Body of pancreas (tissue), 4 donors: ENCODE measurements at regions not wholly inside any gene's neighbourhood (a gene's known extent, or its start where the extent isn't known, plus 50 kb on each side); places are given as distances from the start of the nearest gene placed in this dataset.

Experiments used
- ATAC-seq: fragments of 150-250 bp; one replicate; pipeline ENCODE4 v1.9.1; 2016
- DNase-seq, 4 donors: peaks; one replicate each; pipeline ENCODE4 v3.0.0-alpha.2; 2019
- H3K27ac ChIP-seq, 4 donors: fragments of 200-600 bp; sonication (generic); 1 replicate in 3 of 4; 2 replicates in 1 of 4; pipeline versions ENCODE4 v1.5.1 to v1.6.1; 2016 to 2019; ENCODE audit warnings: mild to moderate bottlenecking in 1 of 4, mixed read lengths in 1 of 4, moderate library complexity in 1 of 4
- H3K27me3 ChIP-seq, 2 donors: fragments of 200-600 bp; sonication (generic); one replicate each; pipeline ENCODE4 v1.6.0; 2016; ENCODE audit warnings: mild to moderate bottlenecking in 1 of 2
- H3K36me3 ChIP-seq, 2 donors: fragments of 200-600 bp; sonication (generic); replicated peaks in 1 of 2; 2 replicates each; pipeline ENCODE4 v1.5.1; 2016; ENCODE audit warnings: low read depth in 2 of 2; ENCODE audit not compliant: insufficient read depth in 1 of 2
- H3K4me1 ChIP-seq: fragments of 200-600 bp; sonication (generic); one replicate; pipeline ENCODE4 v1.6.0; 2016
- H3K4me3 ChIP-seq, 2 donors: fragments of 200-600 bp; sonication (generic); 1 replicate in 1 of 2; 2 replicates in 1 of 2; pipeline ENCODE4 v1.5.1; 2016 to 2019
- H3K9me3 ChIP-seq, 3 donors: fragments of 200-600 bp; sonication (generic); 1 replicate in 2 of 3; 2 replicates in 1 of 3; pipeline ENCODE4 v1.5.1; 2016
- CTCF ChIP-seq, 7 experiments: fragments of 450-650 bp in 4 of 7; fragments of 200-600 bp in 3 of 7; sonication (generic) in 3 of 7; IDR thresholded peaks; one replicate each; pipeline ENCODE4 v1.5.1; 2016 to 2019; ENCODE audit warnings: antibody characterized with exemption in 7 of 7
- POLR2A ChIP-seq, 3 donors: fragments of 450-650 bp; IDR thresholded peaks; one replicate each; pipeline ENCODE4 v1.6.1; 2016; ENCODE audit warnings: antibody characterized with exemption in 3 of 3, mild to moderate bottlenecking in 2 of 3
- WGBS, 2 donors: methylation state at CpG; one replicate each; pipeline ENCODE4 v1.1.5; 2017; 5-methylcytosine and 5-hydroxymethylcytosine counted together
- intact Hi-C: fragments of 100-400 bp; cut with DNase I; formaldehyde crosslinking; loops from one replicate; pipeline ENCODE4 v1.15.1; 2023

GRCh38 chr17:63364944-63365343 is 81.2 kb downstream of the CYB561 start:
- ATAC-seq (no peak), DNase-seq (no peak)
- H3K9me3 ChIP-seq = no peaks in the 10 kb centered on the region
- H3K27me3 ChIP-seq = no peaks in the 10 kb centered on the region
- no peaks in the 10 kb centered on the region for H3K36me3 ChIP-seq
- H3K4me1 ChIP-seq = no peaks in the 10 kb centered on the region
- WGBS, 2 donors = 80 to 84% methylated on average over 6 of the region's 6 CpGs
- no peak overlapping the region for H3K4me3 ChIP-seq
- H3K27ac ChIP-seq = no peak overlapping the region
- TF ChIP-seq POLR2A (IDR thresholded peaks at IDR 0.05) (no peak), CTCF (IDR thresholded peaks at IDR 0.05) (no peak)
- intact Hi-C loops = no loop called here

GRCh38 chr17:63365366-63366240 is 80.5 kb downstream of the CYB561 start:
- Histone ChIP-seq H3K4me1 (no peaks in the 10 kb centered on the region), H3K4me3 (no peak overlapping the region), H3K27me3 (no peaks in the 10 kb centered on the region), H3K36me3 (no peaks in the 10 kb centered on the region), H3K27ac (no peak overlapping the region), H3K9me3 (no peaks in the 10 kb centered on the region)
- ATAC-seq = no peak
- intact Hi-C loops = no loop called here
- TF ChIP-seq CTCF (IDR thresholded peaks at IDR 0.05) (no peak), POLR2A (IDR thresholded peaks at IDR 0.05) (no peak)
- 74 to 76% methylated on average over 8 of the region's 8 CpGs for WGBS, 2 donors
- no peak for DNase-seq

GRCh38 chr17:63366241-63366566 is 79.9 kb downstream of the CYB561 start:
- 38 to 54% methylated on average over 1 of the region's 1 CpG for WGBS, 2 donors
- no peak for TF ChIP-seq CTCF (IDR thresholded peaks at IDR 0.05)
- TF ChIP-seq POLR2A (IDR thresholded peaks at IDR 0.05) = no peak

GRCh38 chr17:63369233-63369632 is 76.9 kb downstream of the CYB561 start:
- no peak overlapping the region for H3K4me3 ChIP-seq
- no peak overlapping the region for H3K27ac ChIP-seq
- no peaks in the 10 kb centered on the region for H3K9me3 ChIP-seq
- TF ChIP-seq CTCF (IDR thresholded peaks at IDR 0.05) (no peak), POLR2A (IDR thresholded peaks at IDR 0.05) (no peak)
- no peaks in the 10 kb centered on the region for H3K4me1 ChIP-seq
- no peaks in the 10 kb centered on the region for H3K36me3 ChIP-seq
- no peak for DNase-seq
- intact Hi-C loops = no loop called here
- no peak for ATAC-seq
- H3K27me3 ChIP-seq = no peaks in the 10 kb centered on the region
- WGBS, 2 donors = 88 to 92% methylated on average over 4 of the region's 4 CpGs

More at GRCh38 chr17:63366241-63366566, 79.9 kb downstream of the CYB561 start:
- no peak for DNase-seq
- Histone ChIP-seq H3K4me3 (no peak overlapping the region), H3K9me3 (no peaks in the 10 kb centered on the region), H3K4me1 (no peaks in the 10 kb centered on the region), H3K36me3 (no peaks in the 10 kb centered on the region), H3K27me3 (no peaks in the 10 kb centered on the region), H3K27ac (no peak overlapping the region)
- ATAC-seq = no peak
- intact Hi-C loops = no loop called here

GRCh38 chr17:63370696-63371095 is 75.4 kb downstream of the CYB561 start:
- Histone ChIP-seq H3K4me1 (no peaks in the 10 kb centered on the region), H3K9me3 (no peaks in the 10 kb centered on the region), H3K27ac (no peak overlapping the region), H3K27me3 (no peaks in the 10 kb centered on the region), H3K4me3 (no peak overlapping the region), H3K36me3 (no peaks in the 10 kb centered on the region)
- 93 to 96% methylated on average over 8 of the region's 8 CpGs for WGBS, 2 donors
- intact Hi-C loops = no loop called here
- no peak for TF ChIP-seq CTCF (IDR thresholded peaks at IDR 0.05)
- no peak for TF ChIP-seq POLR2A (IDR thresholded peaks at IDR 0.05)
- ATAC-seq (no peak), DNase-seq (no peak)
